ENCODE measurements at regions not wholly inside any gene's neighbourhood (a gene's known extent, or its start where the extent isn't known, plus 50 kb on each side); places are given as distances from the start of the nearest gene placed in this dataset.

GRCh38 chr5:118736396-118736795 is 252.0 kb downstream of the DTWD2 start:
- TF ChIP-seq CTCF (IDR thresholded peaks at IDR 0.05; ENCODE audit: low read depth, low read length, poor library complexity, severe bottlenecking) (no peak), EZH2phosphoT487 (IDR thresholded peaks at IDR 0.05; ENCODE audit: borderline replicate concordance, low read length) (no peak)
